A673 (cell line): ENCODE measurements at regions not wholly inside any gene's neighbourhood (a gene's known extent, or its start where the extent isn't known, plus 50 kb on each side); places are given as distances from the start of the nearest gene placed in this dataset.

Experiments
- EZH2 ChIP-seq: fragments of 200-600 bp; sonication (generic); IDR thresholded peaks from 2 replicates; pipeline ENCODE4 v1.6.1; 2017; ENCODE audit warnings: borderline replicate concordance, low read depth, mild to moderate bottlenecking, mixed read lengths, antibody characterized with exemption, low read length; ENCODE audit not compliant: poor library complexity, severe bottlenecking
- TF ChIP-seq, protein P1 (sequence below): fragments of 300-800, 200-600 bp; sonication (generic); conservative IDR thresholded peaks from 2 replicates; pipeline ENCODE4 v1.5.1; 2017; ENCODE audit warnings: low read depth, mild to moderate bottlenecking, antibody characterized with exemption, low read length, moderate library complexity, mixed read lengths

DNA sequence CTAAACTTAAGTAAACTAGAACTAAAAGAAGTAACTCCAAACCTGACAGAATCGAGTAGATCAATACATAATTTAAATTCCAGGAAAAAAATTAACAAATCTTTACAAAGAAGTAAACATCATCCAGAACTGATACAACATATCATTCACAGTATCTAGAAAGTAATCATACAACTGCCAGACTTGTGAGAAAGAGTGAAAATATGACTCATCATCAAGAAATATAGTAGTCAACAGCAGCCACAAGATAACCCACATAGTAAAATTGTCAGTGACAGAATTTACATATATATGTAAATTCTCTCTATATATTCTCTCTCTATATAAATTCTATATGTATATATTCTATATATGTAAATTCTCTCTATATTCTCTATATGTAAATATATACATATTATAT lies 242.8 kb upstream of the RGS17 start:
- TF ChIP-seq, protein P1, sequence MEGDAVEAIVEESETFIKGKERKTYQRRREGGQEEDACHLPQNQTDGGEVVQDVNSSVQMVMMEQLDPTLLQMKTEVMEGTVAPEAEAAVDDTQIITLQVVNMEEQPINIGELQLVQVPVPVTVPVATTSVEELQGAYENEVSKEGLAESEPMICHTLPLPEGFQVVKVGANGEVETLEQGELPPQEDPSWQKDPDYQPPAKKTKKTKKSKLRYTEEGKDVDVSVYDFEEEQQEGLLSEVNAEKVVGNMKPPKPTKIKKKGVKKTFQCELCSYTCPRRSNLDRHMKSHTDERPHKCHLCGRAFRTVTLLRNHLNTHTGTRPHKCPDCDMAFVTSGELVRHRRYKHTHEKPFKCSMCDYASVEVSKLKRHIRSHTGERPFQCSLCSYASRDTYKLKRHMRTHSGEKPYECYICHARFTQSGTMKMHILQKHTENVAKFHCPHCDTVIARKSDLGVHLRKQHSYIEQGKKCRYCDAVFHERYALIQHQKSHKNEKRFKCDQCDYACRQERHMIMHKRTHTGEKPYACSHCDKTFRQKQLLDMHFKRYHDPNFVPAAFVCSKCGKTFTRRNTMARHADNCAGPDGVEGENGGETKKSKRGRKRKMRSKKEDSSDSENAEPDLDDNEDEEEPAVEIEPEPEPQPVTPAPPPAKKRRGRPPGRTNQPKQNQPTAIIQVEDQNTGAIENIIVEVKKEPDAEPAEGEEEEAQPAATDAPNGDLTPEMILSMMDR, result no peak
- no peak for TF ChIP-seq EZH2
